OCI-LY1 (cell line): ENCODE measurements at regions not wholly inside any gene's neighbourhood (a gene's known extent, or its start where the extent isn't known, plus 50 kb on each side); places are given as distances from the start of the nearest gene placed in this dataset.

Experiments used
- CTCF ChIP-seq: fragments of 200-600 bp; sonication (generic), shearing (Covaris generic); IDR thresholded peaks from 2 replicates; pipeline ENCODE4 v1.5.1; 2017; ENCODE audit warnings: mild to moderate bottlenecking, antibody characterized with exemption, low read length, moderate library complexity, mixed read lengths
- EZH2 ChIP-seq: fragments of 200-600 bp; sonication (generic), shearing (Covaris generic); IDR thresholded peaks from 2 replicates; pipeline ENCODE4 v1.8.0; 2017; ENCODE audit warnings: borderline replicate concordance, mixed run types, mild to moderate bottlenecking, antibody characterized with exemption, low read length, moderate library complexity, mixed read lengths

GRCh38 chrX:8103655-8104054 lies 67.4 kb downstream of the VCX2 start:
- TF ChIP-seq CTCF (no peak), EZH2 (no peak)
